PC-3 (cell line): ENCODE measurements at regions not wholly inside any gene's neighbourhood (a gene's known extent, or its start where the extent isn't known, plus 50 kb on each side); places are given as distances from the start of the nearest gene placed in this dataset.

ENCODE experiments used
- ATAC-seq: fragments of 200-7000 bp; cut with Tn5 transposase; 2 replicates; pipeline ENCODE4 v1.9.1; 2020; ENCODE audit warnings: mild to moderate bottlenecking, moderate library complexity
- BruUV-seq: library from RNA; stranded (reverse); fragments of 400-500 nt; replicated peaks from 2 replicates; lab custom pipeline; 2021; lab: Mats Ljungman, UMichigan
- CTCF ChIA-PET: fragments of 300-600 bp; sonication (Branson Sonifier 250); formaldehyde crosslinking; loops from one replicate; lab custom pipeline; 2022; ENCODE audit warnings: antibody characterized with exemption; lab: Charles Lee
- POLR2A ChIA-PET: fragments of 300-600 bp; sonication (Branson Sonifier 250); formaldehyde crosslinking; loops from one replicate; lab custom pipeline; 2022; ENCODE audit warnings: antibody characterized with exemption; ENCODE audit not compliant: unreplicated experiment; lab: Charles Lee
- DNase-seq: peaks from one replicate; pipeline ENCODE4 v3.0.0-alpha.2; 2015
- H2AFZ ChIP-seq: fragments of 300-600 bp; sonication (generic); 2 replicates; pipeline ENCODE4 v1.6.0; 2016; ENCODE audit warnings: antibody characterized with exemption, low read length
- H3F3A ChIP-seq: fragments of 300-600 bp; sonication (generic); one replicate; pipeline ENCODE4 v1.6.0; 2017; ENCODE audit warnings: antibody characterized with exemption, low read length, control low read depth, mild to moderate bottlenecking; ENCODE audit not compliant: unreplicated experiment
- H3K27ac ChIP-seq: fragments of 300-600 bp; sonication (generic); 2 replicates; pipeline ENCODE4 v1.5.1; 2016; ENCODE audit warnings: mild to moderate bottlenecking, low read length
- H3K27me3 ChIP-seq: fragments of 300-600 bp; sonication (generic); 2 replicates; pipeline ENCODE4 v1.6.1; 2016; ENCODE audit warnings: low read length, mixed read lengths
- H3K36me3 ChIP-seq: fragments of 300-600 bp; sonication (generic); 2 replicates; pipeline ENCODE4 v1.6.1; 2016; ENCODE audit warnings: low read depth, mixed run types, low read length, mixed read lengths
- H3K4me1 ChIP-seq: fragments of 300-600 bp; sonication (generic); 2 replicates; pipeline ENCODE4 v1.5.1; 2016; ENCODE audit warnings: low read length; ENCODE audit not compliant: insufficient read depth
- H3K4me2 ChIP-seq: fragments of 300-600 bp; sonication (generic); 2 replicates; pipeline ENCODE4 v1.6.0; 2016; ENCODE audit warnings: low read length
- H3K4me3 ChIP-seq: fragments of 300-600 bp; sonication (generic); 2 replicates; pipeline ENCODE4 v1.5.1; 2016; ENCODE audit warnings: mild to moderate bottlenecking, low read length, mixed read lengths
- H3K79me2 ChIP-seq: fragments of 300-600 bp; sonication (generic); 2 replicates; pipeline ENCODE4 v1.6.1; 2017; ENCODE audit warnings: low read length, mixed read lengths
- H3K9ac ChIP-seq: fragments of 300-600 bp; sonication (generic); 2 replicates; pipeline ENCODE4 v1.6.0; 2016; ENCODE audit warnings: mild to moderate bottlenecking, low read length
- H3K9me2 ChIP-seq: fragments of 300-600 bp; sonication (generic); replicated peaks from 2 replicates; pipeline ENCODE4 v1.6.1; 2016; ENCODE audit warnings: mixed run types, low read length, mixed read lengths
- H3K9me3 ChIP-seq: fragments of 300-600 bp; sonication (generic); 2 replicates; pipeline ENCODE4 v1.6.1; 2016; ENCODE audit warnings: low read length, mixed read lengths
- H4K20me1 ChIP-seq: fragments of 300-600 bp; sonication (generic); 2 replicates; pipeline ENCODE4 v1.6.1; 2016; ENCODE audit warnings: low read length, mixed read lengths
- CTCF ChIP-seq: fragments of 300-600 bp; sonication (generic); conservative IDR thresholded peaks from 2 replicates; pipeline ENCODE4 v1.5.1; 2017; ENCODE audit warnings: antibody characterized with exemption, low read depth, mild to moderate bottlenecking, low read length
- EZH2 ChIP-seq: fragments of 300-600 bp; sonication (generic); IDR thresholded peaks from one replicate; pipeline ENCODE4 v1.6.1; 2017; ENCODE audit warnings: antibody characterized with exemption, mild to moderate bottlenecking, low read length; ENCODE audit not compliant: unreplicated experiment
- EZH2phosphoT487 ChIP-seq: fragments of 300-600 bp; sonication (generic); IDR thresholded peaks from 2 replicates; pipeline ENCODE4 v1.6.1; 2018; ENCODE audit warnings: mild to moderate bottlenecking, antibody characterized with exemption, low read length, borderline replicate concordance
- intact Hi-C: fragments of 100-400 bp; cut with micrococcal nuclease; formaldehyde crosslinking; loops from 2 replicates; pipeline ENCODE4 v1.9.0; 2023

- Histone ChIP-seq H3K4me3 (no peak overlapping the region), H3K9me3 (no peaks in the 10 kb centered on the region), H3K4me2 (no peak overlapping the region), H2AFZ (no peak overlapping the region), H3F3A (no peaks in the 10 kb centered on the region), H4K20me1 (no peaks in the 10 kb centered on the region), H3K79me2 (no peaks in the 10 kb centered on the region), H3K36me3 (no peaks in the 10 kb centered on the region), H3K9me2 (no peaks in the 10 kb centered on the region), H3K4me1 (peaks cover 10% of the 10 kb centered on the region), H3K9ac (no peak overlapping the region), H3K27ac (0 out of 2 replicates have a peak overlapping the region, but pooled peaks have one; percentile 2), H3K27me3 (no peaks in the 10 kb centered on the region)
- ChIA-PET CTCF (no interaction called here), POLR2A (no interaction called here)
- intact Hi-C loops = no loop called here
- TF ChIP-seq EZH2 (no peak), CTCF (no peak), EZH2phosphoT487 (no peak)
- BruUV-seq = no TSS peak
- ATAC-seq (no peak), DNase-seq (no peak)
These were observed 164.5 kb downstream of the FHIP1A start for GRCh38 chr4:151573474-151573873.

DNA sequence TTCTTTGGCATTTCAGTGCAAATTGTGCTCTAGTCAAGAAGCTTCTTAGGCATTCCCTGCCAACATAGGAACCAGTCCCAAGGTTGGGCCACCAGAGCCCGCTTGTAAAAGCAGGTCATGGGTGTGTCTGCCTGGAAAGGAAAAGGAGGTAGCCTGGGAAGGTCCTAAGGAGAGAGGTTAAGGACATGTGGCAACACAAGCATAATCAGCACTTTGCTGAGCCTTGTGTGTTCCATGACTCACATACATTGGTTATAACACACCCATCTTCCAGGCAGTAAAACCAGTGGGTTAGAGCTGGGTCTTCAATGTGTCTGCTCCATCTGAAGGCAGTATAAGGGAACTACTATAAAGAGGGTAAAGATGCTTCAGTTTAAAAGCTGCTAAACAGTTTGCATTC, 165.0 kb downstream of the FHIP1A start:
- Histone ChIP-seq H3K4me1 (peaks cover 10% of the 10 kb centered on the region), H3F3A (no peaks in the 10 kb centered on the region), H3K27ac (0 out of 2 replicates have a peak overlapping the region, but pooled peaks have one; percentile 2), H3K79me2 (no peaks in the 10 kb centered on the region), H3K36me3 (no peaks in the 10 kb centered on the region), H4K20me1 (no peaks in the 10 kb centered on the region), H3K9ac (no peak overlapping the region), H3K9me2 (no peaks in the 10 kb centered on the region), H3K27me3 (no peaks in the 10 kb centered on the region), H2AFZ (no peak overlapping the region), H3K4me3 (no peak overlapping the region), H3K4me2 (no peak overlapping the region), H3K9me3 (no peaks in the 10 kb centered on the region)
- BruUV-seq = no TSS peak
- ChIA-PET POLR2A (no interaction called here), CTCF (no interaction called here)
- DNase-seq (peak; percentile 61), ATAC-seq (peak; percentile 73)
- intact Hi-C loops = no loop called here
- no peak for TF ChIP-seq EZH2
- TF ChIP-seq CTCF = peak; percentile 38; the same call in 1 of the 2 replicates

DNA sequence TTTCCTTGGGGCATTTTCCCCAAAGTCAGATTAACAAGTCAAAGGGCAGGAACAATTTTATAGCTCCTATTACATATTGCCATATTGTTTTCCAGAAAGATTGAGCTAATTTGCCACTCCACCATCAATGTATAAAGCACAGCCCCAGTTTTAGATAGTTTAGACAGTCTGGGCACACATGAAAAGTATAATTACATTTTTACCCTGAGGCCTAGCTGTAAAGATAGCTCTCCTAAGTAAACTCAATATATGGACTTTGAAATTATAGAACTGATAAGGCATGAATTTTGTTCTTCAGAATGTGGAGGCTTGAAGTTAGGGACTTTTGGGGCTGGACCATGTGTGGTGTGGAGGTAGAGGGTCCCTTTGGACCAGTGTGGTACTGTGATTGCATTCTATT, 166.0 kb downstream of the FHIP1A start:
- POLR2A ChIA-PET = no interaction called here
- no TSS peak for BruUV-seq
- no peak overlapping the region for H3K27ac ChIP-seq
- H3K79me2 ChIP-seq = no peaks in the 10 kb centered on the region
- H4K20me1 ChIP-seq = no peaks in the 10 kb centered on the region
- no peak overlapping the region for H3K9ac ChIP-seq
- CTCF ChIA-PET = no interaction called here
- no peak overlapping the region for H2AFZ ChIP-seq
- H3K4me1 ChIP-seq = peaks cover 10% of the 10 kb centered on the region
- DNase-seq (no peak), ATAC-seq (no peak)
- no peak overlapping the region for H3K4me2 ChIP-seq
- H3K36me3 ChIP-seq = no peaks in the 10 kb centered on the region
- H3K9me2 ChIP-seq = no peaks in the 10 kb centered on the region
- no peaks in the 10 kb centered on the region for H3K27me3 ChIP-seq
- H3F3A ChIP-seq = no peaks in the 10 kb centered on the region
- intact Hi-C loops = no loop called here
- TF ChIP-seq EZH2phosphoT487 = no peak
- no peak for TF ChIP-seq CTCF
- TF ChIP-seq EZH2 = no peak
- H3K4me3 ChIP-seq = no peak overlapping the region
- H3K9me3 ChIP-seq = no peaks in the 10 kb centered on the region
